Activated naive CD4-positive, alpha-beta T cell treated with Interleukin-2 at 50 U/mL for 16 hours (primary cell): ENCODE measurements at regions not wholly inside any gene's neighbourhood (a gene's known extent, or its start where the extent isn't known, plus 50 kb on each side); places are given as distances from the start of the nearest gene placed in this dataset.
"Not testable (repeated sequence)": the region's sequence is repeated elsewhere in the genome, so short reads cannot be mapped to it uniquely, and the experiment has no call there.

Experiments
- DNase-seq: peaks from one replicate; pipeline ENCODE4 v3.0.0-alpha.2; 2020

- not testable (repeated sequence) for DNase-seq
These were observed 63.8 kb downstream of the NSUN5 start for GRCh38 chr7:73244782-73245311.

GRCh38 chr7:73234994-73235717, 73.5 kb downstream of the NSUN5 start:
- peak; percentile 91 for DNase-seq

- not testable (repeated sequence) for DNase-seq
These were observed 82.9 kb downstream of the NSUN5 start for GRCh38 chr7:73225745-73226144.

- DNase-seq = not testable (repeated sequence)
These were observed 86.9 kb downstream of the NSUN5 start for GRCh38 chr7:73221724-73222123.

GRCh38 chr7:73220766-73221370, 87.8 kb downstream of the NSUN5 start:
- not testable (repeated sequence) for DNase-seq

GRCh38 chr7:73220357-73220756, 88.3 kb downstream of the NSUN5 start:
- DNase-seq = not testable (repeated sequence)

- DNase-seq = not testable (repeated sequence)
These were observed 89.8 kb downstream of the NSUN5 start for GRCh38 chr7:73218802-73219201.

- not testable (repeated sequence) for DNase-seq
These were observed 92.5 kb downstream of the NSUN5 start for GRCh38 chr7:73216046-73216675.

- DNase-seq = not testable (repeated sequence)
These were observed 93.4 kb downstream of the NSUN5 start for GRCh38 chr7:73215232-73215631.

- not testable (repeated sequence) for DNase-seq
These were observed 94.2 kb downstream of the NSUN5 start for GRCh38 chr7:73214471-73214870.

GRCh38 chr7:73213076-73213475, 95.5 kb downstream of the NSUN5 start:
- DNase-seq = not testable (repeated sequence)

- not testable (repeated sequence) for DNase-seq
These were observed 103.0 kb downstream of the NSUN5 start for GRCh38 chr7:73205594-73205993.

GRCh38 chr7:73204898-73205297, 103.7 kb downstream of the NSUN5 start:
- DNase-seq = not testable (repeated sequence)

GRCh38 chr7:73203312-73203711, 105.3 kb downstream of the NSUN5 start:
- not testable (repeated sequence) for DNase-seq

GRCh38 chr7:73201264-73201663, 107.4 kb downstream of the NSUN5 start:
- not testable (repeated sequence) for DNase-seq

- DNase-seq = not testable (repeated sequence)
These were observed 108.0 kb downstream of the NSUN5 start for GRCh38 chr7:73200518-73201099.

- DNase-seq = not testable (repeated sequence)
These were observed 108.2 kb upstream of the SPDYE9 start for GRCh38 chr7:73193991-73194390.

- DNase-seq = not testable (repeated sequence)
These were observed 104.8 kb upstream of the SPDYE9 start for GRCh38 chr7:73190483-73191155.

GRCh38 chr7:73188287-73188686, 102.4 kb upstream of the SPDYE9 start:
- DNase-seq = not testable (repeated sequence)

- DNase-seq = not testable (repeated sequence)
These were observed 100.9 kb upstream of the SPDYE9 start for GRCh38 chr7:73186589-73187309.

GRCh38 chr7:73176813-73177212, 91.0 kb upstream of the SPDYE9 start:
- DNase-seq = not testable (repeated sequence)

GRCh38 chr7:73175322-73175721, 89.5 kb upstream of the SPDYE9 start:
- not testable (repeated sequence) for DNase-seq
